HCT116 (cell line): ENCODE measurements at regions not wholly inside any gene's neighbourhood (a gene's known extent, or its start where the extent isn't known, plus 50 kb on each side); places are given as distances from the start of the nearest gene placed in this dataset.

Experiments
- CEBPB ChIP-seq: IDR thresholded peaks from 2 replicates; pipeline ENCODE4 v1.6.1; 2012; ENCODE audit warnings: low read depth
- CTCF ChIP-seq, 3 experiments: fragments of 200-600 bp in 1 of 3; sonication (generic) in 1 of 3; IDR thresholded peaks in 2 of 3; conservative IDR thresholded peaks in 1 of 3; 2 replicates each; pipeline ENCODE4 v1.5.1; 2012 to 2017; ENCODE audit warnings: low read depth in 2 of 3, low read length in 2 of 3, antibody characterized with exemption in 1 of 3, borderline replicate concordance in 1 of 3, control low read depth in 1 of 3, mild to moderate bottlenecking in 1 of 3, mixed read lengths in 1 of 3, mixed run types in 1 of 3, moderate library complexity in 1 of 3; ENCODE audit not compliant: insufficient read depth in 1 of 3
- EGR1 ChIP-seq: IDR thresholded peaks from 2 replicates; pipeline ENCODE4 v1.6.1; 2012; ENCODE audit warnings: low read depth
- EZH2 ChIP-seq: fragments of 200-600 bp; sonication (generic); IDR thresholded peaks from 2 replicates; pipeline ENCODE4 v1.6.1; 2017; ENCODE audit warnings: antibody characterized with exemption, mixed run types
- EZH2phosphoT487 ChIP-seq: fragments of 200-600 bp; IDR thresholded peaks from 2 replicates; pipeline ENCODE4 v1.6.1; 2018; ENCODE audit warnings: antibody characterized with exemption, borderline replicate concordance
- FOSL1 ChIP-seq: IDR thresholded peaks from 2 replicates; pipeline ENCODE4 v1.6.1; 2012; ENCODE audit warnings: low read depth
- MAX ChIP-seq: IDR thresholded peaks from 2 replicates; pipeline ENCODE4 v1.6.1; 2012
- POLR2A ChIP-seq: IDR thresholded peaks from 2 replicates; pipeline ENCODE4 v1.7.0; 2011; ENCODE audit warnings: borderline replicate concordance; ENCODE audit not compliant: insufficient read depth, insufficient read length; ENCODE audit errors: extremely low read depth
- POLR2AphosphoS5 ChIP-seq: IDR thresholded peaks from 2 replicates; pipeline ENCODE4 v1.6.1; 2011; ENCODE audit warnings: mild to moderate bottlenecking, low read depth, low read length, moderate library complexity
- REST ChIP-seq: IDR thresholded peaks from 2 replicates; pipeline ENCODE4 v1.6.1; 2012; ENCODE audit warnings: low read depth
- TCF7L2 ChIP-seq: IDR thresholded peaks from 2 replicates; pipeline ENCODE4 v1.7.0; 2011; ENCODE audit warnings: borderline replicate concordance, inconsistent platforms; ENCODE audit not compliant: insufficient read depth, insufficient read length; ENCODE audit errors: extremely low read depth
- YY1 ChIP-seq: IDR thresholded peaks from 2 replicates; pipeline ENCODE4 v1.6.1; 2011; ENCODE audit warnings: low read length, low read depth, moderate library complexity, mild to moderate bottlenecking; ENCODE audit not compliant: insufficient replicate concordance; ENCODE audit errors: extremely low read depth
- ZBTB33 ChIP-seq: IDR thresholded peaks from 2 replicates; pipeline ENCODE4 v1.6.1; 2011; ENCODE audit warnings: mild to moderate bottlenecking, low read length, moderate library complexity; ENCODE audit not compliant: insufficient replicate concordance; ENCODE audit errors: extremely low read depth
- ZNF274 ChIP-seq: fragments of 200-500 bp; sonication (Bioruptor generic); IDR thresholded peaks from 2 replicates; pipeline ENCODE4 v1.6.1; 2014; ENCODE audit warnings: mild to moderate bottlenecking, low read depth, low read length, inconsistent platforms

- no peak for TF ChIP-seq CTCF (IDR thresholded peaks at IDR 0.05 in 2 of 3, conservative IDR thresholded peaks at IDR 0.05 in 1 of 3; ENCODE audit: borderline replicate concordance in 1 of 3, insufficient read depth in 1 of 3, low read depth in 2 of 3, low read length in 2 of 3)
- TF ChIP-seq MAX = no peak
- no peak for TF ChIP-seq POLR2A
- no peak for TF ChIP-seq EZH2phosphoT487
- no peak for TF ChIP-seq TCF7L2
- no peak for TF ChIP-seq ZNF274
- no peak for TF ChIP-seq ZBTB33
- TF ChIP-seq EZH2 = no peak
- TF ChIP-seq POLR2AphosphoS5 = no peak
- no peak for TF ChIP-seq CEBPB
- TF ChIP-seq YY1 = no peak
- no peak for TF ChIP-seq REST
- no peak for TF ChIP-seq FOSL1
- no peak for TF ChIP-seq EGR1
Measured at GRCh38 chr7:156460858-156461627, 179.5 kb upstream of the RNF32 start.
